HepG2 (cell line): ENCODE measurements at regions not wholly inside any gene's neighbourhood (a gene's known extent, or its start where the extent isn't known, plus 50 kb on each side); places are given as distances from the start of the nearest gene placed in this dataset.

ENCODE experiments used
- ATAC-seq: fragments of 200-7000 bp; cut with Tn5 transposase; 3 replicates; pipeline ENCODE4 v1.9.1; 2020; ENCODE audit warnings: mild to moderate bottlenecking, moderate library complexity
- BruUV-seq: library from RNA; stranded (reverse); fragments of 400-500 nt; replicated peaks from 2 replicates; lab custom pipeline; 2021; lab: Mats Ljungman, UMichigan
- CTCF ChIA-PET: fragments of 300-600 bp; formaldehyde crosslinking; extraction: SDS; loops from one replicate; lab custom pipeline; 2021; ENCODE audit warnings: low total read pairs, inconsistent platforms, low intra/inter-chr PET ratio; lab: Yijun Ruan, JAX
- POLR2A ChIA-PET: fragments of 350-600 bp; sonication (Branson Sonifier 250); formaldehyde crosslinking; loops from one replicate; lab custom pipeline; 2020; ENCODE audit warnings: antibody characterized with exemption, inconsistent platforms; lab: Yijun Ruan, JAX
- DNase-seq: peaks from one replicate; pipeline ENCODE4 v3.0.0-alpha.2; 2015; ENCODE audit warnings: low spot score
- FAIRE-seq: peaks from 3 replicates; lab custom pipeline; 2011; peaks lifted over from hg19 to GRCh38; lab: Jason Lieb, UNC
- H2AFZ ChIP-seq: one replicate; pipeline ENCODE4 v1.6.1; 2011; ENCODE audit warnings: low read length, inconsistent platforms
- H3K27ac ChIP-seq: fragments of 300-600 bp; 3 replicates; pipeline ENCODE4 v1.8.0; 2011; ENCODE audit warnings: mixed run types, mild to moderate bottlenecking, mixed read lengths, low read length, inconsistent platforms; ENCODE audit not compliant: insufficient read depth; ENCODE audit errors: extremely low read length
- H3K27me3 ChIP-seq, 2 experiments: fragments of 200-600 bp in 1 of 2; 2 replicates in 1 of 2; 3 replicates in 1 of 2; pipeline versions ENCODE4 v1.6.0 to v1.8.0; 2011; ENCODE audit warnings: low read length in 2 of 2, mild to moderate bottlenecking in 2 of 2, moderate library complexity in 2 of 2, inconsistent platforms in 1 of 2; ENCODE audit not compliant: insufficient read depth in 2 of 2, control insufficient read depth in 1 of 2
- H3K36me3 ChIP-seq, 2 experiments: fragments of 200-600 bp in 1 of 2; replicated peaks in 1 of 2; 2 replicates in 1 of 2; 3 replicates in 1 of 2; pipeline versions ENCODE4 v1.5.1 to v1.8.0; 2011; ENCODE audit warnings: low read length in 2 of 2, inconsistent platforms in 1 of 2; ENCODE audit not compliant: insufficient read depth in 2 of 2, control insufficient read depth in 1 of 2
- H3K4me1 ChIP-seq: 2 replicates; pipeline ENCODE4 v1.5.1; 2012; ENCODE audit warnings: low read length, inconsistent platforms; ENCODE audit not compliant: insufficient read depth
- H3K4me2 ChIP-seq: 2 replicates; pipeline ENCODE4 v1.6.0; 2011; ENCODE audit warnings: low read depth, low read length, inconsistent platforms
- H3K4me3 ChIP-seq, 3 experiments: fragments of 200-600 bp in 1 of 3; sonication (generic), shearing (Covaris generic) in 1 of 3; replicated peaks in 1 of 3; 2 replicates each; pipeline ENCODE4 v1.5.1; 2011 to 2016; ENCODE audit warnings: low read length in 3 of 3, inconsistent platforms in 2 of 3, low read depth in 2 of 3, mild to moderate bottlenecking in 2 of 3, control low read depth in 1 of 3, mixed read lengths in 1 of 3; ENCODE audit not compliant: insufficient read depth in 1 of 3
- H3K79me2 ChIP-seq: one replicate; pipeline ENCODE4 v1.6.1; 2011; ENCODE audit warnings: low read length, inconsistent platforms; ENCODE audit not compliant: insufficient read depth
- H3K9ac ChIP-seq: 2 replicates; pipeline ENCODE4 v1.6.0; 2011; ENCODE audit warnings: mild to moderate bottlenecking, low read depth, low read length, inconsistent platforms; ENCODE audit not compliant: insufficient read depth
- H3K9me3 ChIP-seq: 2 replicates; pipeline ENCODE4 v1.5.1; 2012; ENCODE audit warnings: mild to moderate bottlenecking, low read length
- H4K20me1 ChIP-seq: 2 replicates; pipeline ENCODE4 v1.6.0; 2011; ENCODE audit warnings: inconsistent platforms, mild to moderate bottlenecking, low read length, moderate library complexity; ENCODE audit not compliant: insufficient read depth
- AFF4 ChIP-seq: sonication (generic); formaldehyde crosslinking; IDR thresholded peaks from 2 replicates; pipeline ENCODE4 v1.4.0; 2020; ENCODE audit warnings: missing genetic modification reagents
- ARID3A ChIP-seq: IDR thresholded peaks from 2 replicates; pipeline ENCODE4 v1.6.1; 2012; ENCODE audit warnings: low read depth, low read length, improper control_type of control experiment
- ATRX ChIP-seq: sonication (generic); formaldehyde crosslinking; IDR thresholded peaks from 2 replicates; pipeline ENCODE4 v1.4.0; 2020; ENCODE audit warnings: missing genetic modification reagents, borderline replicate concordance
- HNF4A ChIP-seq: sonication (generic); formaldehyde crosslinking; IDR thresholded peaks from 2 replicates; pipeline ENCODE4 v1.4.0; 2020; ENCODE audit warnings: missing genetic modification reagents
- HOXA5 ChIP-seq: sonication (generic); formaldehyde crosslinking; IDR thresholded peaks from 2 replicates; pipeline ENCODE4 v1.4.0; 2020; ENCODE audit warnings: missing genetic modification reagents
- MEIS1 ChIP-seq: sonication (generic); formaldehyde crosslinking; IDR thresholded peaks from 2 replicates; pipeline ENCODE4 v1.9.0; 2021; ENCODE audit warnings: mild to moderate bottlenecking, missing genetic modification reagents, moderate library complexity, borderline replicate concordance
- PBX3 ChIP-seq: sonication (generic); formaldehyde crosslinking; IDR thresholded peaks from 2 replicates; pipeline ENCODE4 v1.8.1; 2023; ENCODE audit warnings: missing genetic modification reagents, inconsistent platforms, borderline replicate concordance
- SP140L ChIP-seq: sonication (generic); formaldehyde crosslinking; IDR thresholded peaks from 2 replicates; pipeline ENCODE4 v1.4.0; 2020; ENCODE audit warnings: missing genetic modification reagents, borderline replicate concordance
- ZFP41 ChIP-seq: sonication (generic); formaldehyde crosslinking; IDR thresholded peaks from 2 replicates; pipeline ENCODE4 v1.4.0; 2020; ENCODE audit warnings: mild to moderate bottlenecking, missing genetic modification reagents, borderline replicate concordance
- ZNF713 ChIP-seq: sonication (generic); formaldehyde crosslinking; IDR thresholded peaks from 2 replicates; pipeline ENCODE4 v1.4.0; 2020; ENCODE audit warnings: mild to moderate bottlenecking, missing genetic modification reagents
- WGBS: methylation state at CpG from one replicate; pipeline ENCODE4 v1.1.6; 2017; ENCODE audit warnings: low lambda C conversion rate; 5-methylcytosine and 5-hydroxymethylcytosine counted together
- in situ Hi-C: cut with HindIII; loops from 2 replicates; pipeline ENCODE4 v1.10.0; 2017; ENCODE audit warnings: low pct_unique_long_range_greater_than_20kb; ENCODE audit not compliant: extremely low pct_ligation_motif_present
- intact Hi-C: fragments of 100-400 bp; cut with micrococcal nuclease; formaldehyde crosslinking; loops from one replicate; pipeline ENCODE4 v1.10.0; 2022; ENCODE audit not compliant: unreplicated experiment

GRCh38 chr12:58224536-58225105, 283.3 kb downstream of the ATP23 start:
- FAIRE-seq, result no peak
- BruUV-seq, result no TSS peak
- Histone ChIP-seq H3K36me3 (no peaks in the 10 kb centered on the region), H4K20me1 (no peaks in the 10 kb centered on the region), H3K27ac (peak overlapping the region; percentile 74), H3K4me3 (peak overlapping the region in 1 of 3 experiments; percentile 12; a peak in 1 of 6 replicates), H3K9ac (0 out of 2 replicates have a peak overlapping the region, but pooled peaks have one; percentile 22), H3K4me1 (peaks cover 29% of the 10 kb centered on the region), H3K79me2 (no peaks in the 10 kb centered on the region), H2AFZ (no peak overlapping the region), H3K9me3 (no peaks in the 10 kb centered on the region), H3K4me2 (peak overlapping the region; percentile 66; the same call in 1 of the 2 replicates), H3K27me3 (no peaks in the 10 kb centered on the region)
- 77% methylated on average over 3 of the region's 3 CpGs for WGBS
- intact Hi-C loops (loop anchor here (2.0 kb wide), 1 partner anchor 48 kb away; no protein-coding TSS in a partner anchor), in situ Hi-C loops (no loop called here)
- ChIA-PET CTCF (no interaction called here), POLR2A (no interaction called here)
- DNase-seq, result no peak
- ATAC-seq, result no peak
- no peak for TF ChIP-seq AFF4

GRCh38 chr12:58225203-58225877, 284.0 kb downstream of the ATP23 start:
- Histone ChIP-seq H3K4me3 (peak overlapping the region in 1 of 3 experiments; percentile 15; a peak in 1 of 6 replicates), H4K20me1 (no peaks in the 10 kb centered on the region), H2AFZ (no peak overlapping the region), H3K27ac (peak overlapping the region; percentile 74), H3K36me3 (no peaks in the 10 kb centered on the region), H3K9me3 (no peaks in the 10 kb centered on the region), H3K4me1 (peaks cover 29% of the 10 kb centered on the region), H3K4me2 (peak overlapping the region; percentile 66), H3K9ac (0 out of 2 replicates have a peak overlapping the region, but pooled peaks have one; percentile 31), H3K27me3 (no peaks in the 10 kb centered on the region), H3K79me2 (no peaks in the 10 kb centered on the region)
- DNase-seq (peak; percentile 62), ATAC-seq (peak; percentile 99), FAIRE-seq (no peak)
- POLR2A ChIA-PET, result no interaction called here
- intact Hi-C loops (loop anchor here (2.0 kb wide), 1 partner anchor 49 kb away; no protein-coding TSS in a partner anchor), in situ Hi-C loops (no loop called here)
- CTCF ChIA-PET, result no interaction called here
- no TSS peak for BruUV-seq
- TF ChIP-seq ZNF713 (CRISPR knock-in tag) (no peak), PBX3 (no peak), ZFP41 (CRISPR knock-in tag) (no peak), HNF4A (CRISPR knock-in tag) (peak; percentile 80), ARID3A (peak; percentile 21), MEIS1 (CRISPR knock-in tag) (no peak), ATRX (CRISPR knock-in tag) (no peak), SP140L (no peak), HOXA5 (peak; percentile 99)
